LHCN-M2 (cell line): ENCODE measurements at regions not wholly inside any gene's neighbourhood (a gene's known extent, or its start where the extent isn't known, plus 50 kb on each side); places are given as distances from the start of the nearest gene placed in this dataset.

ENCODE experiments used
- DNase-seq: peaks from one replicate; pipeline ENCODE4 v3.0.0-alpha.2; 2012; ENCODE audit warnings: low read depth

GRCh38 chr3:72213296-72214065, 428.5 kb upstream of the PROK2 start:
- DNase-seq, result no peak

- DNase-seq, result no peak
Observed at GRCh38 chr3:72212396-72212795, 427.4 kb upstream of the PROK2 start.

DNA sequence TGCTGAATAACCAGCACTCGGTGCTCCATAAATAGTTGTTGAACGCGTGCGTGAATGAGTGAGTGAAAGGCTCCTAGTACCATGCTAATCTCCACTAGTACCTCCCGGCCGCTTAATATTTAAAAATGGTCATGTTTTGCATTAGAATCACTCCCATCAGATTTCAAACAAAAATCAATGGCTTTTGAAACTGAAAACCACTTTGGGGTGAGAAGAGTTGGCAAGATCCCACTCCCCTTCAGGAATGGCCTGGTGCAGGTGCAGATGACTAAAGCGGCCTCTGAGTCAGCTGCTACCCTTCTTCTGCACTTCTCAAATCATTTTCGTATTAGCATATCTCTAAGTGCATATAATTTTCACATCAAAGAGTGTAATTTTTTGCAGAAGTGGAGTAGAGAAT, 425.3 kb upstream of the PROK2 start:
- no peak for DNase-seq

DNA sequence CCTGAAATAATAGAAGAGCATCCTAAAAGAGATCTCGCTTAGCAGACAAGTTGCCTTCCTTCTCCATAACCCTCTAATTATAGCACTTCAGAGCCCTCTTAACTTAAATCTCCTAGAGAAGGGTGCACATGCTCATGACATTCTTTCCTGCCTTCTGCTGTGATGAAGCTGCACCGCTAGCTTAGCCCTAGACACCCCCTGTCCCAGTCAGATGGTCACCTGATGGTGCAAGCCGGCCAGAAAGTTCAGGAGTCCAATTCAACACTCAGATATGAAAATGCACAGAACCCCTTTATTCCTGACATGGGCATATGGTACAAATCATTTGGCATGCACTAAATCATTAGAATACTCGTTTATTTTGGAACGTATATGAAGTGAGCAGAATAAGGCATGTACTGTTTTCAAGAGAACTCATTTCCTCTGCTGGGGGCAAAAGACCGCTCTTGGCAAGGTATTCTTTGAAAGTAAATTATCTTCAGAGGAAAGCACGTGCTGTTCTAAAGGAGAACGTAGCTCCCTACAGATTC, 420.4 kb upstream of the PROK2 start:
- DNase-seq, result no peak

GRCh38 chr3:72204452-72204851, 419.5 kb upstream of the PROK2 start:
- DNase-seq, result no peak

DNA sequence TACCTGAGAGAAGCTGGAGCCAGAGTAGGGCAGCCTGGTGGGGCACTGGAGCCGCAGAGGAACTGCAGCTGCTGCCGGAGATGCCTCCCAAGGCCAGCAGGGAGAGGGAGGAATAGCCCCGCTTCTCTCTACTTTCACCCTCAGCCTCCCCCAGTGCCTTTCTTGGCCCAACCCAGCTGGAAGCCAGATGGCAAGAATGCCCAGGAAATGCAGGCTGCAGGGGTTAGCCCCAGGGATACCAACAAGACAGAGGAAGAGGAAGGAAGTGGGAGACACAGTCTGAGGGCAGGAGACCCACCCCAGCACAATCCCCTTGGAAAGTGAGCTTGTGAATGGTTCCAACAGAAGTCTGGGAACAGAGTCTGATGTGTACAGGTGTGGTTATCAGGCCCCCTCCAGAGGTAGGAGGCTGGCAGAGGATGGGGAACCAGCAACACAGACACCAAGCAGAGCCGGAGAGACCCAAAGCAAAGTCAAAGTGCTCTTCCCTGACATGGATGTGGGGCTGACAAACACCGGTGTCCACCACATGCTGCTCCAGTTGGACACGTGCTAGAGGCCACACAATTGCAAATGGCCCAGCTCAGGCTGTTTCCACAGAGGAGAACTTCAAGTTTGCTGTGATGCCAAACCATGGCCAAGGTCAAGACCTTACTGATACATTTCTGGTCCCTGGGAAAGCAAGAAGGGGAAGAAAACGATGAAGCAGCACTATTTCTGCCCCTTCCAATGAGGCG, 418.8 kb upstream of the PROK2 start:
- DNase-seq, result no peak

DNA sequence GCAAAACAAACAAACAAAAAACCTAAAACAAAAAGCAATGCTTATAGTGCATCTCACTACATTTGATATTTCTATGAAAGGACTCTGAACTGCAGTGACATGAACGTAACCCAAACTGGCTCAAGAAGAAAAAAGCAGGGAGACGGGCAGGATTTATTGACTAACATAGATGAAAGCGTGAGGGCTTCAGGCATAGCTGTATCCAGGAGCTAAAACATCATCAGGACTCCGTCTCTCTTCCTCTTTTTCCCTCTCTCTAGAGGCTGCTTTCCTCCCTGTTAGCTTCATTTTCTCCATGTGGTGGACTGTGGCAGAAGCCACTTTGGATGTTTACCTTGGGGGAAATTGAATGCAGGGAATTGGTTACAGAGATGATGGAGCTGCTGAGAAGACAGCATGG, 418.2 kb upstream of the PROK2 start:
- DNase-seq, result no peak

DNA sequence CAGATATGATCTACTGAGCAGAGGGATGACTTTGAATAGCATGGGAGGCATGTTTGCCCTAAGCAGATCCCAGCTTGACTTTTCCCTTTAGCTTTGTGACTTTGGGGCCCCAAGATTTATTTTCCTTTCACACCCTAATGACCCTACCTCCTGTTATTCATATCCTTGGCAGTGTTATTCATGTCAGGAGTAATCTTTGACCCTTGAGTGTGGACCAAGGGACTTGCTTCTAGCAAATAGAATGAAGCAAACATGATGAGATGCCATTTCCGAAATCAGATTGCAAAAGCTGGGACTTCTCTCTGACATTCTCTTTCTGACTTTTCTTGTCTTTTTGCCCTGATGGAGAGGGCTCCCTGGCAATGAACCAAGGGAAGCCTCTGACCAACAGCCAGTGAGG, 415.4 kb upstream of the PROK2 start:
- no peak for DNase-seq

DNA sequence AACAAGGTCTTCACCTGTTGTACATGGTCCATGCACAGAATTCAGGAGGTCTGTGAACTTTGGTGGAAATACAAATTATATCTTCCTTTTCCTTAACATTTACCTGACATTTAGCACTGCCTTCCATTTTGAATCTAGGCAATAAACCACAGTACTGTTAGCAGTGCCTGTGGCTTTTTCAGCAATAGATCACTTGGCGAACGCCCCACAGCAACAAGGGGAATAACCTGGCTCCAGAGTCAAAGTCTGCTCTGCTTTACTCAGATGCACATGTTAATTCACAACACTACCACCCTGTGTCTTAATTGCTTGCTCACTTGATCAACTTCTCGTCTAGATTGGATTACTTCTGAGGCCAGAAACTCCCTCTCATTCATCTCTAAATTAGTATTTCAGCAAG, 414.6 kb upstream of the PROK2 start:
- no peak for DNase-seq

GRCh38 chr3:72196377-72196929, 411.5 kb upstream of the PROK2 start:
- no peak for DNase-seq

DNA sequence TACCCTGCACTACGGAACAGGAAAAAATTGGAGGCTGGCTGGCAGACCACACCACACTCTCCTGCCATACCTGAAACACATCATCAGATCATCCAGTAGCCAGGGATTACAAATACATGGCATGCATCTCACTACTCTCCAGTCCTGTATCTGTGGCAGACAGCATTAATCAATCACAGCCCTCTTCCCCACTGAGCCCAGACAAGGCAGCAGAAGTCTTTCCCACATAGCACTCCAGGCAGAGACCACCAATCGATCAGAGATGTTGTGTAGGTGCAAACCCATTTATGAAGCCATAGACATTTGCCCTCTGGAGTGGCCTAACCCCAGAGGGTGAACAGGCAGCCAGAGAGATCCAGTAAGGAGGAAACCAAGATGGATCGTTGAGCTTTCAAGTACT, 410.9 kb upstream of the PROK2 start:
- no peak for DNase-seq

DNA sequence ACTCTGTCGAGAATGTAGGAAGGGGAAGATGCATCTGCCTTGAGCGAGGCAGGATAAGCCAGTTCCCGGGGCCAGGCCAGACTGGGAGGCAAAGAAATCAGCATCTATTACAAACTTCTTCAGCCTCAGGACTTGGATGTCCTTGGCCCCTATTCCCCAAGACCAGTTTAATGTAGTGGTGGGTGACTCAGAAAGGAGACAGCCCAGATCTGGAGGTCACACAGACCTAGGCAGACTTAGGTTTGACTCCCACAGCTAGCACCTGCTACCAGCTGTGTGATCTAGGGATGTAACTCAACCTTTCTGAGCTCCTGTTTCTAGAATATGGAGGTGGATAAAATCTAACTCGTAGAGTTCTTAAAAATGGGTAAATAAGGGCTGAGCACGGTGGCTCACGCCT, 409.5 kb upstream of the PROK2 start:
- peak; percentile 71 for DNase-seq

- DNase-seq, result peak; percentile 92
Observed at GRCh38 chr3:72193771-72194430, 409.0 kb upstream of the PROK2 start.

DNA sequence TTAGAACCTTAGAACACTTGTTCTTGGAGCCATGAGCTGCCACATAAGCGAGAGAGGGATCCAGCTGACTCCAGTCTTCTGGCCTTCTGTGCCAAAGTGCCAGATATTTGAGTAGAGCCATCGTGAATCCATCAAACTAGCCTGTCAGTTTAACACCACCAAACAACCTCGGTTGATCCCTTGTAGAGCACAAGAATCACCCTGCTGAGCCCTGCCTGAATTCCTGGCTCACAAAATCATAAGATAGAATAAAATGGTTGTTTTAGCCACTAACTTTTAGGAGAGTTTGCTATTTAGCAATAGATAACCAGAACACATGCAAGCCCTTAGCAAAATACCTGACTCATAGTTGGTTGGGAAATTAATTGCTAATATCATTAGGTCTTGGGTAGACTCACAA, 407.6 kb upstream of the PROK2 start:
- DNase-seq, result no peak

- DNase-seq, result no peak
Observed at GRCh38 chr3:72191209-72191960, 406.4 kb upstream of the PROK2 start.

- DNase-seq, result peak; percentile 24
Observed at GRCh38 chr3:72190050-72190449, 405.1 kb upstream of the PROK2 start.

- no peak for DNase-seq
Observed at GRCh38 chr3:72189339-72189738, 404.4 kb upstream of the PROK2 start.

- no peak for DNase-seq
Observed at GRCh38 chr3:72188536-72188935, 403.6 kb upstream of the PROK2 start.

DNA sequence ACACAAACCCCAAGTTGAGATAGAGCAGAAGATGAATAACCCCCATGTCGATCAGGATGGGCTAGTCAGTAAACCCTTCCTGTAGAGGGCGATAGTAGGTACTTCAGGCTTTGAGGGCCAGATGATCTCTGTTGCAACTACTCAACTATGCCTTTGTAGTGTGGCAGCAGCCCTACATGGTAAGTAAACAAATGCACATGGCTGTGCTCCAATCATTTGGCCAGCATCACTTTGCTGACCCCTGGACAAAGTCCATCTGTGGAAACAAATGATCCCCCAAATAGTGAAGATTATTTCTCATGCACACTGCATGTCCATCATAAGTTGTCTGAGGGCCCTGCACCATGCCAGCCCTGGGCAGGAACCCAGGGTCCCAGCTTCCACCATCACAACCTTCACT, 402.2 kb upstream of the PROK2 start:
- peak; percentile 22 for DNase-seq

GRCh38 chr3:72186400-72186855, 401.5 kb upstream of the PROK2 start:
- DNase-seq, result peak; percentile 73
